Astrocyte (in vitro differentiated cells and primary cell): ENCODE measurements at regions not wholly inside any gene's neighbourhood (a gene's known extent, or its start where the extent isn't known, plus 50 kb on each side); places are given as distances from the start of the nearest gene placed in this dataset.

ENCODE experiments used
- DNase-seq: peaks from one replicate; pipeline ENCODE4 v3.0.0-alpha.2; 2010; ENCODE audit warnings: low read depth
- FAIRE-seq: peaks from 2 replicates; lab custom pipeline; 2011; peaks lifted over from hg19 to GRCh38; lab: Jason Lieb, UNC
- H2AFZ ChIP-seq: 2 replicates; pipeline ENCODE4 v1.6.0; 2012; ENCODE audit warnings: low read depth, low read length, inconsistent platforms
- H3K27ac ChIP-seq: 2 replicates; pipeline ENCODE4 v1.5.1; 2011; ENCODE audit warnings: low read depth, low read length, inconsistent platforms
- H3K27me3 ChIP-seq: 2 replicates; pipeline ENCODE4 v1.6.0; 2011; ENCODE audit warnings: low read length, inconsistent platforms; ENCODE audit not compliant: insufficient read depth
- H3K36me3 ChIP-seq: 2 replicates; pipeline ENCODE4 v1.5.1; 2011; ENCODE audit warnings: low read length, inconsistent platforms; ENCODE audit not compliant: insufficient read depth
- H3K4me1 ChIP-seq: 2 replicates; pipeline ENCODE4 v1.5.1; 2011; ENCODE audit warnings: low read length, inconsistent platforms; ENCODE audit not compliant: insufficient read depth
- H3K4me2 ChIP-seq: 2 replicates; pipeline ENCODE4 v1.6.0; 2012; ENCODE audit warnings: low read length, inconsistent platforms
- H3K4me3 ChIP-seq: 2 replicates; pipeline ENCODE4 v1.5.1; 2011; ENCODE audit warnings: low read depth, mild to moderate bottlenecking, low read length, inconsistent platforms; ENCODE audit not compliant: insufficient read depth
- H3K79me2 ChIP-seq: 2 replicates; pipeline ENCODE4 v1.6.0; 2012; ENCODE audit warnings: mild to moderate bottlenecking, low read length, inconsistent platforms; ENCODE audit not compliant: insufficient read depth
- H3K9ac ChIP-seq: 2 replicates; pipeline ENCODE4 v1.6.0; 2012; ENCODE audit warnings: mild to moderate bottlenecking, low read length, inconsistent platforms
- H3K9me3 ChIP-seq: 2 replicates; pipeline ENCODE4 v1.5.1; 2012; ENCODE audit warnings: low read depth, mild to moderate bottlenecking, low read length, inconsistent platforms; ENCODE audit not compliant: insufficient read depth
- H4K20me1 ChIP-seq: 2 replicates; pipeline ENCODE4 v1.6.0; 2012; ENCODE audit warnings: low read length, inconsistent platforms; ENCODE audit not compliant: insufficient read depth
- H3K27ac Mint-ChIP-seq: one replicate; pipeline ENCODE4 v1.8.0; 2021; ENCODE audit warnings: mild to moderate bottlenecking, mixed read lengths; ENCODE audit not compliant: unreplicated experiment
- H3K27me3 Mint-ChIP-seq: one replicate; pipeline ENCODE4 v1.8.0; 2021; ENCODE audit warnings: low read depth, mixed read lengths; ENCODE audit not compliant: unreplicated experiment
- H3K36me3 Mint-ChIP-seq: one replicate; pipeline ENCODE4 v1.8.0; 2021; ENCODE audit warnings: low read depth, mixed read lengths; ENCODE audit not compliant: unreplicated experiment
- H3K4me1 Mint-ChIP-seq: one replicate; pipeline ENCODE4 v1.8.0; 2021; ENCODE audit warnings: low read depth, mixed read lengths; ENCODE audit not compliant: unreplicated experiment
- H3K4me3 Mint-ChIP-seq: one replicate; pipeline ENCODE4 v1.8.0; 2021; ENCODE audit warnings: mild to moderate bottlenecking, moderate library complexity, mixed read lengths; ENCODE audit not compliant: unreplicated experiment
- H3K9me3 Mint-ChIP-seq: one replicate; pipeline ENCODE4 v1.8.0; 2021; ENCODE audit warnings: mild to moderate bottlenecking, mixed read lengths; ENCODE audit not compliant: unreplicated experiment
- EZH2 ChIP-seq: IDR thresholded peaks from 2 replicates; pipeline ENCODE4 v1.6.1; 2012; ENCODE audit warnings: mild to moderate bottlenecking, low read length, inconsistent platforms; ENCODE audit not compliant: insufficient read depth
- TF ChIP-seq, protein P1 (sequence below): IDR thresholded peaks from 2 replicates; pipeline ENCODE4 v1.5.1; 2011; ENCODE audit warnings: low read depth, mild to moderate bottlenecking, inconsistent platforms, low read length, moderate library complexity; ENCODE audit not compliant: insufficient read depth

DNA sequence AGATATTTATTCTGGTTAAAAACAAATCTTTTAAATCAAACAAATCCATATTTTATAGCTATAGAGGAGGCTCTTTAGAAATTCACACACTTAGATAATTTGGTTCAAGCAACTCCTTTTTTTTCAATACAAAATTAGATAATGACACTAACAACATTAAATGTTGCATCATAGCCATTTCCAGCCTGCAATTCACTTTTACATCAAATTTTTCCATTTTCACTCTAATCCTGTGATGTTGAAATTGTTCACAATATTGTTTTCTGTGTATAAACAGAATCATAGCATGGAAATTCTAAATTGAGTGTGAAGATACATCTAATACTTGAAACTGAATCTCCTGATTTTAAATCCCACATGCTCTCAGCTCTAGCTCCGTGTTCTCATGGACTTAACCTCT lies 482.6 kb downstream of the INHBA start:
- Mint-ChIP-seq H3K27me3 (no peaks in the 10 kb centered on the region), H3K4me1 (peaks cover 13% of the 10 kb centered on the region), H3K27ac (no peak overlapping the region), H3K36me3 (peaks cover 2% of the 10 kb centered on the region), H3K4me3 (no peak overlapping the region), H3K9me3 (no peaks in the 10 kb centered on the region)
- H3K9me3 ChIP-seq: no peaks in the 10 kb centered on the region
- H3K4me3 ChIP-seq: no peak overlapping the region
- H3K36me3 ChIP-seq: no peaks in the 10 kb centered on the region
- no peak overlapping the region for H3K9ac ChIP-seq
- FAIRE-seq (no peak), DNase-seq (no peak)
- H3K79me2 ChIP-seq: no peaks in the 10 kb centered on the region
- no peak overlapping the region for H2AFZ ChIP-seq
- peaks cover 8% of the 10 kb centered on the region for H3K4me1 ChIP-seq
- no peak overlapping the region for H3K27ac ChIP-seq
- no peak for TF ChIP-seq EZH2
- TF ChIP-seq, protein P1, sequence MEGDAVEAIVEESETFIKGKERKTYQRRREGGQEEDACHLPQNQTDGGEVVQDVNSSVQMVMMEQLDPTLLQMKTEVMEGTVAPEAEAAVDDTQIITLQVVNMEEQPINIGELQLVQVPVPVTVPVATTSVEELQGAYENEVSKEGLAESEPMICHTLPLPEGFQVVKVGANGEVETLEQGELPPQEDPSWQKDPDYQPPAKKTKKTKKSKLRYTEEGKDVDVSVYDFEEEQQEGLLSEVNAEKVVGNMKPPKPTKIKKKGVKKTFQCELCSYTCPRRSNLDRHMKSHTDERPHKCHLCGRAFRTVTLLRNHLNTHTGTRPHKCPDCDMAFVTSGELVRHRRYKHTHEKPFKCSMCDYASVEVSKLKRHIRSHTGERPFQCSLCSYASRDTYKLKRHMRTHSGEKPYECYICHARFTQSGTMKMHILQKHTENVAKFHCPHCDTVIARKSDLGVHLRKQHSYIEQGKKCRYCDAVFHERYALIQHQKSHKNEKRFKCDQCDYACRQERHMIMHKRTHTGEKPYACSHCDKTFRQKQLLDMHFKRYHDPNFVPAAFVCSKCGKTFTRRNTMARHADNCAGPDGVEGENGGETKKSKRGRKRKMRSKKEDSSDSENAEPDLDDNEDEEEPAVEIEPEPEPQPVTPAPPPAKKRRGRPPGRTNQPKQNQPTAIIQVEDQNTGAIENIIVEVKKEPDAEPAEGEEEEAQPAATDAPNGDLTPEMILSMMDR: no peak
- no peaks in the 10 kb centered on the region for H4K20me1 ChIP-seq
- no peak overlapping the region for H3K4me2 ChIP-seq
- no peaks in the 10 kb centered on the region for H3K27me3 ChIP-seq

DNA sequence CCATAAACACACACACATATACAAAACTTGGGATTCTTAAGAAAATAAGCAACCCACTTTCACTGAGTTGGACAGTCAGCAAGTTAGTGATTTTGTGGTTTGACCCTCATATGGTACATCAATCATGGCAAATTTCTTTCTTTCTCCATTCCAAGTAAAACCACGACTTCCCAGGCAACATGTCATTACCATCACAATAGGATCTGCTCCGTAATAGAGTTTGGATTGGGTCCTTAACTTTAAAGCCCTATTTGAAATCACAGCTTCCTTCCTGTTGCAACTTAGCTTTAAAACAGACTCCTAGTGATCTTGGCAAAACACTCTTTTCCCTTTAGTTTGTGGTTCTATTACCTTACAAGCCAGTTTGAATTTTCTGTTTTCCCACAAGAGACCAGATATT lies 483.6 kb downstream of the INHBA start:
- H3K27me3 Mint-ChIP-seq: no peaks in the 10 kb centered on the region
- Histone ChIP-seq H3K4me2 (no peak overlapping the region), H3K4me3 (no peak overlapping the region), H3K79me2 (no peaks in the 10 kb centered on the region), H3K4me1 (peaks cover 4% of the 10 kb centered on the region), H4K20me1 (no peaks in the 10 kb centered on the region), H3K9me3 (no peaks in the 10 kb centered on the region), H2AFZ (no peak overlapping the region), H3K36me3 (no peaks in the 10 kb centered on the region), H3K9ac (no peak overlapping the region), H3K27ac (no peak overlapping the region), H3K27me3 (no peaks in the 10 kb centered on the region)
- no peak overlapping the region for H3K4me3 Mint-ChIP-seq
- H3K27ac Mint-ChIP-seq: peak overlapping the region; percentile 36
- no peaks in the 10 kb centered on the region for H3K9me3 Mint-ChIP-seq
- no peak for TF ChIP-seq EZH2
- TF ChIP-seq, protein P1: no peak
- H3K36me3 Mint-ChIP-seq: peaks cover 2% of the 10 kb centered on the region
- DNase-seq (peak; percentile 91), FAIRE-seq (no peak)
- H3K4me1 Mint-ChIP-seq: peaks cover 13% of the 10 kb centered on the region

DNA sequence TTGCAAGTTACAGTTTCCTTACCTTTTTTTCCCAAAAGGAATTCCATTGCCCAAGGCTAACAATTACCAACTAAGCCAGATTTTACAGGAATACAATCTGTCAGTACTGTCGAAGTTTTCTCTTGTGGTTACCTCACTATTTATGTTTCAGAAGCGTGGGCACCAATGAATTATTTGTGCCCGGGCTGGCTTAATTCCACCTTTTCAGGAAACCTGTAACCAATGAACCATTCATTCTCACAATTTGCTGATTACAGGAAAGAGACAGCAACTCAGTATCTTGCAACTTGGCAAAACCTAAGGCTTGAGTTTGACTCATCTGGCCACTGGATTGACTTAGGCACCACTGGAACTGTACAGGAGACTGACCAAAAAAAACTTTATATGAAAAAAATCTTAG lies 485.6 kb downstream of the INHBA start:
- no peak overlapping the region for H2AFZ ChIP-seq
- no peak overlapping the region for H3K9ac ChIP-seq
- H3K79me2 ChIP-seq: no peaks in the 10 kb centered on the region
- no peak overlapping the region for H3K4me3 ChIP-seq
- FAIRE-seq (no peak), DNase-seq (peak; percentile 39)
- H4K20me1 ChIP-seq: no peaks in the 10 kb centered on the region
- H3K4me3 Mint-ChIP-seq: no peak overlapping the region
- peaks cover 2% of the 10 kb centered on the region for H3K36me3 Mint-ChIP-seq
- no peaks in the 10 kb centered on the region for H3K9me3 Mint-ChIP-seq
- no peaks in the 10 kb centered on the region for H3K27me3 Mint-ChIP-seq
- peaks cover 10% of the 10 kb centered on the region for H3K4me1 Mint-ChIP-seq
- no peak overlapping the region for H3K27ac Mint-ChIP-seq
- no peak overlapping the region for H3K27ac ChIP-seq
- TF ChIP-seq, protein P1: no peak
- TF ChIP-seq EZH2: no peak
- no peaks in the 10 kb centered on the region for H3K27me3 ChIP-seq
- no peaks in the 10 kb centered on the region for H3K36me3 ChIP-seq
- H3K9me3 ChIP-seq: no peaks in the 10 kb centered on the region
- H3K4me2 ChIP-seq: no peak overlapping the region
- H3K4me1 ChIP-seq: peaks cover 4% of the 10 kb centered on the region
